ENCODE measurements at regions not wholly inside any gene's neighbourhood (a gene's known extent, or its start where the extent isn't known, plus 50 kb on each side); places are given as distances from the start of the nearest gene placed in this dataset.
A peak's percentile ranks its signal among the peaks of the same experiment; 100 is the strongest.

DNA sequence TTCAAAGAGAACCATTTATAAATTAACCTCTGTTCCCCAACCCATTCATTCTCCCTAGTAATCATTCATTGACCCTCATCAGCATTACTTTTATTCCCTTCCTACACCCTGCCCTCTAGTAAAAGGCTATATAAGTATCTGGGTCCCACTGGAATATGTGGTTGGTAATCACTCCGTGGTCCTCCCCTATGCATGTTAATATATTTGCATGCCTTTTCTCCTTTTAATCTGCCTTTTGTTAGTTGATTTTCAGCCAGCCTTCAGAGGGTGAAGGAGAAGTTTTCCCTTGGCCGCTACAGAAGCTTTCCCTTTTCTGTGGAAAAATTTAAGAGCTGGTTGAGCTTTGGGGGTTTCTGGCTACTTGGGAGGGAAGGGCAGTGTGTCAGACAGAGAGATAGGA, 585.6 kb downstream of the UTRN start:
- no TSS peak for BruUV-seq (replicated peaks)
- Histone ChIP-seq H3K4me3 (ENCODE audit: low read depth, low read length, poor library complexity, severe bottlenecking) (no peak overlapping the region), H3K27ac (ENCODE audit: low read depth, low read length, poor library complexity, severe bottlenecking) (no peak overlapping the region), H3K27me3 (replicated peaks; ENCODE audit: insufficient read depth, low read depth, low read length, poor library complexity) (no peaks in the 10 kb centered on the region), H3K36me3 (ENCODE audit: insufficient read depth, low read length, poor library complexity, severe bottlenecking) (no peaks in the 10 kb centered on the region), H3K4me1 (ENCODE audit: insufficient read depth, low read length, poor library complexity, severe bottlenecking) (no peaks in the 10 kb centered on the region), H3K9me3 (ENCODE audit: low read depth, low read length, poor library complexity, severe bottlenecking) (peaks cover 3% of the 10 kb centered on the region)
- POLR2A ChIA-PET (ENCODE audit: low non-redundant PET), result no interaction called here
- TF ChIP-seq EZH2 (IDR thresholded peaks at IDR 0.05; ENCODE audit: borderline replicate concordance, low read depth, low read length, poor library complexity, severe bottlenecking), result no peak
- TF ChIP-seq, protein P1, sequence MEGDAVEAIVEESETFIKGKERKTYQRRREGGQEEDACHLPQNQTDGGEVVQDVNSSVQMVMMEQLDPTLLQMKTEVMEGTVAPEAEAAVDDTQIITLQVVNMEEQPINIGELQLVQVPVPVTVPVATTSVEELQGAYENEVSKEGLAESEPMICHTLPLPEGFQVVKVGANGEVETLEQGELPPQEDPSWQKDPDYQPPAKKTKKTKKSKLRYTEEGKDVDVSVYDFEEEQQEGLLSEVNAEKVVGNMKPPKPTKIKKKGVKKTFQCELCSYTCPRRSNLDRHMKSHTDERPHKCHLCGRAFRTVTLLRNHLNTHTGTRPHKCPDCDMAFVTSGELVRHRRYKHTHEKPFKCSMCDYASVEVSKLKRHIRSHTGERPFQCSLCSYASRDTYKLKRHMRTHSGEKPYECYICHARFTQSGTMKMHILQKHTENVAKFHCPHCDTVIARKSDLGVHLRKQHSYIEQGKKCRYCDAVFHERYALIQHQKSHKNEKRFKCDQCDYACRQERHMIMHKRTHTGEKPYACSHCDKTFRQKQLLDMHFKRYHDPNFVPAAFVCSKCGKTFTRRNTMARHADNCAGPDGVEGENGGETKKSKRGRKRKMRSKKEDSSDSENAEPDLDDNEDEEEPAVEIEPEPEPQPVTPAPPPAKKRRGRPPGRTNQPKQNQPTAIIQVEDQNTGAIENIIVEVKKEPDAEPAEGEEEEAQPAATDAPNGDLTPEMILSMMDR (conservative IDR thresholded peaks at IDR 0.05; ENCODE audit: low read depth, low read length), result no peak
- intact Hi-C loops (cut with micrococcal nuclease; ENCODE audit: unreplicated experiment), result no loop called here
- no peak for DNase-seq (ENCODE audit: low spot score)
- CTCF ChIA-PET, result no interaction called here

DNA sequence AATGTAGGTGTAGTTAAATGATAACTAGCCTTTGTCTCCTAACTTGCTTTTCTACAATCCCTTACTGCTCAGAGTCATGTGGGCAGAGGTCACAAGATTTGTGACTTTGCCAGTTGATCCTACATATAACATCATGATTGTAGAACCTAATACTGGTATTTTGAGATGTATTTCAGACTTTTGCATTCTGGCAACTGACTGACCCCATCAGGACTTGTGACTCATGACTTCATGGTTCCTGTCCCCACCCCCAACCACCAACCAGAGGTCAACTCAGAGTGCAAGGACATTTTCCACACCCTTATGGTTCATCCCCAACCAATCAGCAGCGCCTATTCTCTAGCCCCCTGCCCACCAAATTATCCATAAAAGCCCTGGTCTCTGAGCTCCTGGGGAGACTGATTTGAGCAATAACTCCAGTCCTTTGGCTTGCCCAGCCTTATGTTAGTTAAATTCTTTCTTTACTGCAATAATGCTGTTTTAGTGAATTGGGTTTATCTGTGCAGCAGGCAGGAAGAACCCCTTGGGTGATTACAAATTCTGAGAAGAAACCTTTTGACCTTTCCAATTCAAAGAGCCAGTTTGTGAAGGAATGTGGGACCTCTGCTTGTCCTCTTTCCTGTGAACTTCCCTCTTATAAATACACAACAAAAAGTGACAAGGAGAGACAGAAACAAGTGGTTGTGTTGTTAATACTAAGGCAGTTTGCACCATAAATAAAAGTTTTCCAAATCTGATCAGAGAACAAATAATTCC, 588.7 kb downstream of the UTRN start:
- CTCF ChIA-PET, result no interaction called here
- no peaks in the 10 kb centered on the region for H3K4me1 ChIP-seq (ENCODE audit: insufficient read depth, low read length, poor library complexity, severe bottlenecking)
- POLR2A ChIA-PET (ENCODE audit: low non-redundant PET), result no interaction called here
- intact Hi-C loops (cut with micrococcal nuclease; ENCODE audit: unreplicated experiment), result no loop called here
- BruUV-seq (replicated peaks), result no TSS peak
- TF ChIP-seq, protein P1 (conservative IDR thresholded peaks at IDR 0.05; ENCODE audit: low read depth, low read length), result no peak
- no peak for TF ChIP-seq EZH2 (IDR thresholded peaks at IDR 0.05; ENCODE audit: borderline replicate concordance, low read depth, low read length, poor library complexity, severe bottlenecking)
- no peak overlapping the region for H3K27ac ChIP-seq (ENCODE audit: low read depth, low read length, poor library complexity, severe bottlenecking)
- no peaks in the 10 kb centered on the region for H3K9me3 ChIP-seq (ENCODE audit: low read depth, low read length, poor library complexity, severe bottlenecking)
- no peak overlapping the region for H3K4me3 ChIP-seq (ENCODE audit: low read depth, low read length, poor library complexity, severe bottlenecking)
- no peaks in the 10 kb centered on the region for H3K36me3 ChIP-seq (ENCODE audit: insufficient read depth, low read length, poor library complexity, severe bottlenecking)
- DNase-seq (ENCODE audit: low spot score), result peak; percentile 23
- H3K27me3 ChIP-seq (replicated peaks; ENCODE audit: insufficient read depth, low read depth, low read length, poor library complexity), result no peaks in the 10 kb centered on the region

DNA sequence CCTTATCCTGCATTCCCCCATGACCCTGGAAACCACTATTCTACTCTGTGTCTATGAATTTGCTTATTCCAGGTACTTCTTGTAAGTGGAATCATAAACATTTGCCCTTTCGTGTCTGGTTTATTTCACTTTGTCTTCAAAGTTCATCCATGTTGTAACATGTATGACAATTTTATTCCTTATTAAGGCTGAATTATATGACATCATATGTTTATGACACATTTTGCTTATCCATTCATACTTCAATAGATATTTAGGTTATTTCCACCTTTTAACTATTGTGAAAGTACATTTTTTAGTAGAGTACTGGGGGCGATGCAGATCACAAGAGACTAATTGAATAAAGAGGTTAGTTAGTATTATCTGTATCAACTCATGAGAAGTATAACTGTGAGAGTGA, 591.6 kb downstream of the UTRN start:
- TF ChIP-seq EZH2 (IDR thresholded peaks at IDR 0.05; ENCODE audit: borderline replicate concordance, low read depth, low read length, poor library complexity, severe bottlenecking), result no peak
- TF ChIP-seq, protein P1 (conservative IDR thresholded peaks at IDR 0.05; ENCODE audit: low read depth, low read length), result no peak
- H3K27me3 ChIP-seq (replicated peaks; ENCODE audit: insufficient read depth, low read depth, low read length, poor library complexity), result no peaks in the 10 kb centered on the region
- intact Hi-C loops (cut with micrococcal nuclease; ENCODE audit: unreplicated experiment), result no loop called here
- no TSS peak for BruUV-seq (replicated peaks)
- no peaks in the 10 kb centered on the region for H3K4me1 ChIP-seq (ENCODE audit: insufficient read depth, low read length, poor library complexity, severe bottlenecking)
- H3K4me3 ChIP-seq (ENCODE audit: low read depth, low read length, poor library complexity, severe bottlenecking), result no peak overlapping the region
- ChIA-PET POLR2A (ENCODE audit: low non-redundant PET) (no interaction called here), CTCF (no interaction called here)
- H3K27ac ChIP-seq (ENCODE audit: low read depth, low read length, poor library complexity, severe bottlenecking), result no peak overlapping the region
- DNase-seq (ENCODE audit: low spot score), result no peak
- no peaks in the 10 kb centered on the region for H3K9me3 ChIP-seq (ENCODE audit: low read depth, low read length, poor library complexity, severe bottlenecking)
- no peaks in the 10 kb centered on the region for H3K36me3 ChIP-seq (ENCODE audit: insufficient read depth, low read length, poor library complexity, severe bottlenecking)
